Breast epithelium (tissue), 3 donors: ENCODE measurements at regions not wholly inside any gene's neighbourhood (a gene's known extent, or its start where the extent isn't known, plus 50 kb on each side); places are given as distances from the start of the nearest gene placed in this dataset.

ENCODE experiments used
- CTCF ChIP-seq, 3 donors: fragments of 450-650 bp; IDR thresholded peaks; one replicate each; pipeline ENCODE4 v1.5.1; 2016 to 2017; ENCODE audit warnings: antibody characterized with exemption in 3 of 3, mild to moderate bottlenecking in 3 of 3, moderate library complexity in 3 of 3
- POLR2A ChIP-seq: fragments of 450-650 bp; IDR thresholded peaks from one replicate; pipeline ENCODE4 v1.6.1; 2016; ENCODE audit warnings: antibody characterized with exemption, mild to moderate bottlenecking, moderate library complexity
- POLR2AphosphoS5 ChIP-seq, 3 donors: sonication (generic); formaldehyde crosslinking; IDR thresholded peaks; one replicate each; pipeline ENCODE4 v1.6.1; 2017; ENCODE audit warnings: antibody characterized with exemption in 3 of 3

GRCh38 chr6:6918216-6918983, 189.4 kb upstream of the RREB1 start:
- no peak for TF ChIP-seq CTCF (IDR thresholded peaks at IDR 0.05)
- TF ChIP-seq POLR2A, result no peak
- no peak for TF ChIP-seq POLR2AphosphoS5 (IDR thresholded peaks at IDR 0.05)
